ENCODE measurements at regions not wholly inside any gene's neighbourhood (a gene's known extent, or its start where the extent isn't known, plus 50 kb on each side); places are given as distances from the start of the nearest gene placed in this dataset.

DNA sequence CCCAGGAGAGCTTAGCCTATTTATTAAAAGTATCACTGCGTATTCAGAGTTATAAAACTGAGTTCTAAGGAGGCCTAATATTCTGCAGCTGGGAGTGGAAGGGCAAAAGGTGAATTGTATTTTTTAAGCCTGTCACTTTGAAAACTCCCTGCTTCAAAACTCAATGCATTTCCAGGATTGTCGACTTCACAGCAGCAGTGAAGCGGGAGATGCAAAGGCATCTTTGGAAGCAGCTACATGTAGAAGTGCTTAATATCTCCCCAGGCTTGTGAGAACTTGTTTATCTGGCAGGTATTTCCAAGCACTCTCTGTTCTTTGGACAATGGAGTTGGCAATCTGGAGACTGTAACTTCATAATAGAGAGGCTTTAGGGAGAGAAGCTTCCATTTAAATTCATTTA, 717.5 kb upstream of the SLIT2 start:
- DNase-seq (ENCODE audit: extremely low read depth, insufficient read length) = no peak
- TF ChIP-seq, protein P1, sequence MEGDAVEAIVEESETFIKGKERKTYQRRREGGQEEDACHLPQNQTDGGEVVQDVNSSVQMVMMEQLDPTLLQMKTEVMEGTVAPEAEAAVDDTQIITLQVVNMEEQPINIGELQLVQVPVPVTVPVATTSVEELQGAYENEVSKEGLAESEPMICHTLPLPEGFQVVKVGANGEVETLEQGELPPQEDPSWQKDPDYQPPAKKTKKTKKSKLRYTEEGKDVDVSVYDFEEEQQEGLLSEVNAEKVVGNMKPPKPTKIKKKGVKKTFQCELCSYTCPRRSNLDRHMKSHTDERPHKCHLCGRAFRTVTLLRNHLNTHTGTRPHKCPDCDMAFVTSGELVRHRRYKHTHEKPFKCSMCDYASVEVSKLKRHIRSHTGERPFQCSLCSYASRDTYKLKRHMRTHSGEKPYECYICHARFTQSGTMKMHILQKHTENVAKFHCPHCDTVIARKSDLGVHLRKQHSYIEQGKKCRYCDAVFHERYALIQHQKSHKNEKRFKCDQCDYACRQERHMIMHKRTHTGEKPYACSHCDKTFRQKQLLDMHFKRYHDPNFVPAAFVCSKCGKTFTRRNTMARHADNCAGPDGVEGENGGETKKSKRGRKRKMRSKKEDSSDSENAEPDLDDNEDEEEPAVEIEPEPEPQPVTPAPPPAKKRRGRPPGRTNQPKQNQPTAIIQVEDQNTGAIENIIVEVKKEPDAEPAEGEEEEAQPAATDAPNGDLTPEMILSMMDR (IDR thresholded peaks at IDR 0.05; ENCODE audit: insufficient read depth, low read length, poor library complexity, severe bottlenecking) = no peak
- Histone ChIP-seq H3K4me3 (replicated peaks; ENCODE audit: low read depth, low read length) (no peak overlapping the region), H3K27me3 (replicated peaks; ENCODE audit: control insufficient read depth, insufficient read depth, low read length) (no peaks in the 10 kb centered on the region), H3K36me3 (ENCODE audit: control insufficient read depth, insufficient read depth, low read length) (no peaks in the 10 kb centered on the region)

DNA sequence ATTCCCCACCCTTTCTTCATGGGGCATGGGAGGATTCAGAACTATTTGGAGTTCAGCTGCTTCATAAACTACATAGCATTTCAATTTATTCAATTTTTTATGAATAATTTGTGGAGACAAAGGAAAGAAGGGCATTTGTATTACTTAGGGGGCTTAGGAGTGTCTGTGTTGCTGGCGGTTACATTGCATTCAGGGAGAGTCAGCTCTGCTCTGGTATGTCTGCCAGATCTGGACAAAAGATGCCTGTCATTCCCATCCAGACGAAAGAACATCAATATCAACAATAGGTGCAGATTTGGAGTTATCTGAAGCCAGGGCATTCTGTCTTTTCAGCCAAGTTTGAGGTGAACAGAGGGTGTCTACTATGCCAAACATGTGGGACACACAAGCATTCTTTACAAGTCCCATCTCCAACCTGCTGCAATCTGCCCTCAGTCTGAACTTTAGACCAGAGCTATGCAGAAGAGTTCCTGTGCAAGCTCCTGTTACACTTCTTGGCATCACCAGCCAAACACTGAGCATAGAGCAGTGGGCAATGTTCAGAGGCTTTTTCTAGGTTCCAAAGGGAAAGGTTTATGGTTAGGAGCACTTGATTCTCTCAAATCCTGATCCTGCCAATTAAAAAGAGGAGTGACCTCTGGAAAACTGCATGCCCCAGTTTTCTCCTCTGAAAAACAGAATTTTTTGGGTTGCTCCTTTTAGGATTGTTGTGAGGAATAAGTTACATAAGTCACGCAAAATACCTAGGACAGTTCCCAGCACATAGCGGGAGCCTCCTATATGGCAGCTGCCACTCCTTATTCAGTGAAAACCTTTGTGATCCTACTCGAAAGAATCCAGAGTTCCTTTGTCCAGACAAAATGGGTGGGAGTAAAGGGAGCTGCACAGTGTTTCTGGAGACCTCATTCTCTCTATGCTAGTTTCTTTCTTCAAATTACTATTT, 719.5 kb upstream of the SLIT2 start:
- Histone ChIP-seq H3K36me3 (ENCODE audit: control insufficient read depth, insufficient read depth, low read length) (no peaks in the 10 kb centered on the region), H3K27me3 (replicated peaks; ENCODE audit: control insufficient read depth, insufficient read depth, low read length) (no peaks in the 10 kb centered on the region), H3K4me3 (replicated peaks; ENCODE audit: low read depth, low read length) (no peak overlapping the region)
- TF ChIP-seq, protein P1 (IDR thresholded peaks at IDR 0.05; ENCODE audit: insufficient read depth, low read length, poor library complexity, severe bottlenecking) = no peak
- DNase-seq (ENCODE audit: extremely low read depth, insufficient read length) = no peak

DNA sequence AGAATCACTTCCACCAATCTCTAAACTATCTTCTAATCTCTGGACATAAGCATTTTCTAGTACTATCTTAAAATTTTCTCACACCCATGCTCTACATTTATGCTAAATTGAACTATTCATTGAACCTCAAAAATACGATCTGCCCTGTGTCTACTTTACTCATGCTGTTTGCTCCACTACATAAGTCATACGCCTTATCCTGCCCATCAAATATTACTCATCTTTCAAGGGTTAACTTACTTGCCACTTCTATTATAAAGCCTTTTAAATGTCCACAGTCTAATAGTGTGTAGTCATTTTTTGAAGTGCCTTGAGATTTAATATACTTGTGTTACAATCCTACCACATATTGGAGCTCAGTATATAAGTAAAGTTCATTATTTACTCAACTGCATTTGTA, 727.7 kb upstream of the SLIT2 start:
- TF ChIP-seq, protein P1 (IDR thresholded peaks at IDR 0.05; ENCODE audit: insufficient read depth, low read length, poor library complexity, severe bottlenecking) = no peak
- no peaks in the 10 kb centered on the region for H3K27me3 ChIP-seq (replicated peaks; ENCODE audit: control insufficient read depth, insufficient read depth, low read length)
- no peak for DNase-seq (ENCODE audit: extremely low read depth, insufficient read length)
- H3K36me3 ChIP-seq (ENCODE audit: control insufficient read depth, insufficient read depth, low read length) = no peaks in the 10 kb centered on the region
- no peak overlapping the region for H3K4me3 ChIP-seq (replicated peaks; ENCODE audit: low read depth, low read length)

DNA sequence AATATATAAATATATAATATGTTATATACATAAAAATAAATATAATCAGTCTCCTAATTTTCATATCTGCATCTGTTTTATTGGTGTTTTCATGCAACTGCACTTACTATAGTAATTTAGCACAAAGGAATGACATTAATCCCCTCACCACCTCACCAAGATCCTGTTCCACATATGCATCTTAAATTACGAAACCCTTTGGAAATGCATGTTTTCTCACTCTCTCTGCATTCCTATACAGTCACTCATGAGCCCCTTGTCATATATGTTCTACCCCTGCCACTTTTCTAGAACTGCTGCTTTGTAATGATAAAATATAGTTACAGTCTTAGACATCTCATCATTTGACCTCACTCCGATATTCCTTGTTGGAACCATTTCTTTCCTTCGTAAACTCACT, 728.7 kb upstream of the SLIT2 start:
- Histone ChIP-seq H3K4me3 (replicated peaks; ENCODE audit: low read depth, low read length) (no peak overlapping the region), H3K36me3 (ENCODE audit: control insufficient read depth, insufficient read depth, low read length) (no peaks in the 10 kb centered on the region), H3K27me3 (replicated peaks; ENCODE audit: control insufficient read depth, insufficient read depth, low read length) (no peaks in the 10 kb centered on the region)
- no peak for DNase-seq (ENCODE audit: extremely low read depth, insufficient read length)
- TF ChIP-seq, protein P1 (IDR thresholded peaks at IDR 0.05; ENCODE audit: insufficient read depth, low read length, poor library complexity, severe bottlenecking) = no peak

DNA sequence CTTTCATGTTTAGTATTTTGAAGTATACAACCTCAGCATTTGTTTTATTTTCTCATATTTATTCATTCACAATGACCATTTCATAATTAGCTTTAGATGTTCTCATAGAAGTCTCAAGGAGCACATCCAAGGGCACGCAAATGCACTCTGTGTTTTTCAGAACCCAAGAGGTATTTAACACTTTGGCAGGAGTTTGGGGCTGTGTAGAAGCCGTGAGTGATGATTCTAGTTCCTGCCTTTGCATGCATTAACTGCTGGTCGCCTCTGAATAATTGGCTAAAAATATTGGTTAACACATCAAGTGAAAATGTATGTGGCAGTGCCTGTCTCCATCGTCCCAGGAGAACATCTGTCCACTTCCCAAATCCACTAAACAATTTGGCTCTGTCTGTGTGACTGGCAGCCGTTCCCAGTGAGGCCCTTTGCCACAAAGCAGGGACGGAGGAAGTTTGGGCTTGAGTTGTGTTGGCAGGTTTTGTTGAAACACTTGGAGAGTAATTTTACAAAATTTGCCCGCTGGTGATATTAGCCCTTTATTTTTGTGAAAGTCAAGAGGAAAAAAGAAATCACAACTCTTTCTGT, 730.7 kb upstream of the SLIT2 start:
- TF ChIP-seq, protein P1 (IDR thresholded peaks at IDR 0.05; ENCODE audit: insufficient read depth, low read length, poor library complexity, severe bottlenecking) = no peak
- no peaks in the 10 kb centered on the region for H3K27me3 ChIP-seq (replicated peaks; ENCODE audit: control insufficient read depth, insufficient read depth, low read length)

More for the DNA sequence above, 730.7 kb upstream of the SLIT2 start:
- H3K4me3 ChIP-seq (replicated peaks; ENCODE audit: low read depth, low read length) = no peak overlapping the region
- H3K36me3 ChIP-seq (ENCODE audit: control insufficient read depth, insufficient read depth, low read length) = no peaks in the 10 kb centered on the region
- DNase-seq (ENCODE audit: extremely low read depth, insufficient read length) = no peak

Measured in GM06990 (cell line).